HG02642 (cell line): ENCODE measurements at regions not wholly inside any gene's neighbourhood (a gene's known extent, or its start where the extent isn't known, plus 50 kb on each side); places are given as distances from the start of the nearest gene placed in this dataset.
A peak's percentile ranks its signal among the peaks of the same experiment; 100 is the strongest.

Experiments used
- ATAC-seq: cut with Tn5 transposase; IDR thresholded peaks from one replicate; pipeline ENCODE4 v1.9.1; 2021; ENCODE audit warnings: mild to moderate bottlenecking; ENCODE audit not compliant: unreplicated experiment, poor library complexity

DNA sequence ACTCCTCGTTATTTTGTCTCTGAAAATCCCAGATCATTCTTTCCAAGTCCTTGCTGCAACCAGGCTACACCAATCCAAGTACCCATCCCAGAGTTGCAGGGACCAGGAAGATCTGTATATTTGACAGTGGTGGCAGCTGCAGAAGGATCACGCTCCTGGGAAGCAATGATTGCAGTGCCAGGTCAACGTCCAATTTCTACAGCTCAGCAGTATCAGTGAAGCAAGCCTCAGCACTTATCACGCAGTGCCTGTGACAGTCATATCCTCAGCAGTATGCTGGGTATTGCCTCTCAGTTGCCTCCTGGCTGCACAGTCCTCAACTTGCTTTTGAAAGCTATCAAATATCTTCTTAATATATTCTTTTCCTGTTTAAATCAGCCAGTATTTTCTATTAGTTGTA, 66.7 kb downstream of the BARHL2 start:
- no peak for ATAC-seq

DNA sequence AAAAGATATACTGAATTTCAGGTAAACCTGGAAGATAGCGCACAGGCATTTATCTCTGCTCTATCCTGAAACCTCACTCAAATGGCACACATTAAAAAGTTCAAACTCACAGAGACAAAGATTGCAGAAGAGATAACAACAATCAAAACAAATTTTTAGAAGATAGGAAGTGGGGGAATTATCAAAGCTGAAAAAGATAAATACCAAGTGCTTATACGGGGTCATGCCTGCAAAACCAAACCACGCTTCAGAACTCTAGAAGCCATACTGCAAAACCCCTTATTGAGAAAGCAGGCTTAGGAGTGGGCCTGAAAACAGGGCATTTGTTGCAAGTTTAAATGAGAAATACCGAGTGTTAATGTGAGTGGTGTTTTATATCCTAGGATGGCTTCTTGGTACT, 76.8 kb downstream of the BARHL2 start:
- no peak for ATAC-seq

DNA sequence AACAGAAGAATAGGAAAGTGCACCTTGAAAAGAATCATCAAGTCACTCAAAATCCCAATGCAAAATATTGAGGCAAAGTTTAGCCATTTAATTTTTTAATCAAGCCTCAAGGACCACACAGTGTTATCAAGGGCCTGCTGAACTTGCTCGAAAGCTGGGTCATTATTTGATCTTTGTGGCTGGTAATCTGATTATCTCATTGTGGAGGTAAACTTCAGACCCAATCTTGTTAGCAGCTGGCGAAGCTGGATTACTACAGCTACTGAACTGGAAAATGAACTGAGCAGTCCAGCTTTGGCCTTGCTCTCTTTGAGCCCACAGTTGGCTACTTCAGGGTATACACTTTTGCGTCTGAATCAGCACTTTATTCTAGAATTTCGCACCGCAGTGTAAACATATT, 94.4 kb downstream of the BARHL2 start:
- no peak for ATAC-seq

DNA sequence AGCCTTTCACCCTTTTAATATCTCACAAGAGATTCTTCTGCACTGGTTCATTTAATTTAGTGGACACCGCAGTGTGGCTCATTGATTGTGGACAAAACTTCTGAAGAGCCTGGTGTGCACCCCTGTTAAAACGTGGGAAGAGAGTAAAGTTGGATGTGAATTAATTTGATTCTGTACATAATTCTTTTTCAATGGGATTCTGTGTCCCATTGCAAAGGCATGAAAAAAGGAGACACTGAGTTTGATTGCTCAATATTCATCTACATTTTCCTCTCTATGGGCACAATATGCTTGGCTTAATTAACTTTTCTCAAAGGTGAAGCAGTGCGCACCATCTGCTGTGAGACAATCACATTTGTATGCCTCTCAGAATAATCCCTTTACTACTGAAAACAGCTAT, 95.1 kb downstream of the BARHL2 start:
- ATAC-seq, result no peak

DNA sequence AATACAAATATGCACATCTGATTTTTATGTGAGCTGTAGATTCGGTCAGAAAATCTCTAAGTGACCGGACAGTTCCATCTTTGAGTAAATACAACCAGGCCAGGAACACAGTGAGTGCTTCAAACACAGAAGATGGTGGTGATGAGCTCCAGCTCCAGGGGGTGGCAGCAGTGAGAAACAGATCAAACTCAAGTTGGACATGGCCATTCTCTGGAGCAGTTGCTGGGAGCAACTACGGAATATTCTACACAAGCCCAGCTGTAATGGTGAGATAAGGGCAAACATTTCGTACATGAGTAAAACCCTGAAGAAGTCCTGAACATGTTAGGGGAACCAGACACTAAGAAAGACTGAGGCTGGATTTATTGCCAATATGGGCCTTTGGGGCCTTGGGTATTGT, 100.7 kb downstream of the BARHL2 start:
- no peak for ATAC-seq

DNA sequence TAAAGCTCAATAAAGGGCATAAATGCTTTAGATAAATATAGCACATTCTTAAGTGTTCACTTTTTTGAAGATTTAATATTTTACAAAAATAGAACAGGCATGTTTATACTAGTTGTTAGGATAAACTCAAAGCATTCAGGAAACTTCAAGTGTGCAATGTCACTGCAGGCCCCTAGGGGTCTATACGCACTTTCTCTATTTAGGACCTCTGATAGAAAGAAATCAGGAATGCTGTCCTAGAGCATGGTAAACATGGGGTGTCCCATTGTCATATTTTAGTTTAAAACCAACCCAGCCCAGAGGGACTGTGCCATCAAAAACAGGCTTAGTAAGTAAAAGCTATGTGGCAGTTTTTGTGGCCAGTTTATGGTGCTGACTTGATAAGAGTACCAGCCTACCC, 102.2 kb downstream of the BARHL2 start:
- no peak for ATAC-seq

DNA sequence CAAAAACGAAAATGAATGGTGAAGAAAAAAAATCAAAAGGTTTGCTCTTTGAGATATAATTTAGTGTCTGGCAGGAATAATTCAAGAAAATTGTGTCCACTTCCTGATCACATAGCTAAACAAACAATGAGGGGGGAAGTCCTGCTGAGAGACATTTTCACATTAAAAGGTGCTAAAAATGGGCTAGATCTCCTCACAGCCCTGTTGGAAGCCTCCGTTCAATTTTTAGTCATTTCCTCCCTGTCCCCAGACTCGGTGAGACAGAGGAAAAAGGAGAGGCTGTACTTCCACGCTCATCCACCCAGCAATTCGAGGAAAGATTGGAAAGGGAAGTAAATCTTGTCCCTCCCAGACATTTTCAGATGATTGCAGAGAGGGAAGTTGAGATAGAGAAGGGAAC, 103.7 kb downstream of the BARHL2 start:
- ATAC-seq, result no peak

DNA sequence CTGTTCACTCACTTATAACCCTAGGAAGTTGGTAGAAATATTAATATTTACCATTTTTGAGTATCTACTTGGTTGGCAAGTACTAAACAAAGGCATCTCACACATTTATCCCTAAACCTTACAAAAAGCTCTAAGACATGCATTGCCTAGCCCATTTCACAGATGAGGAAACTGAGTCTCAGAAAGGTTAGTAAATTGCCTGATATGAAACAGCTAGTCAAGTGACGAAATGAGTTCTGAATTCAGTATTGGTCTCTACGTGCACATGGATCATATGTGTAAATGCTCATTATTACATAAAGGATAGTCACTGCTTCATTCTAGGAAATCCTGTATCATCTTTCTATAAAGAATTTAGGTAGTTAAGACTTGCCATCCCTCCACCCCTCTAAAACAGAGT, 105.1 kb downstream of the BARHL2 start:
- ATAC-seq, result no peak

DNA sequence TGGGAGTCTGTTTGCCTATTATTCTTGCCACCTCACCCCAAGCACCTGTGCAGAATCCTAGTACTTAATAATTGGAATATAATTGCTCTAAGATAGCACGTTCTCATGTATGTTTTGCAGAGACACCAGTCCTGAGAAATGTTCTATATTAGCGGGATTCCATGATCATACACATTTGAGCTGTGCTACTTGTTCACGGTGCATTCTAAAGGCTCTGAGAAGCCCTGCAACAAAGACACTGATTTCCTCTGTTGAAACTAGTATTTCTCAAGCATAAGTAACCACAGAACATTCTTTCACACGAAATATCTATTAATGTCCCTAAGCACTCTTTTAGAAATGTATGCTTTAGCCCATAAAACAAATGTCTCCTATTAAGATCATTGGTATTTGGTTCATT, 109.4 kb downstream of the BARHL2 start:
- no peak for ATAC-seq

DNA sequence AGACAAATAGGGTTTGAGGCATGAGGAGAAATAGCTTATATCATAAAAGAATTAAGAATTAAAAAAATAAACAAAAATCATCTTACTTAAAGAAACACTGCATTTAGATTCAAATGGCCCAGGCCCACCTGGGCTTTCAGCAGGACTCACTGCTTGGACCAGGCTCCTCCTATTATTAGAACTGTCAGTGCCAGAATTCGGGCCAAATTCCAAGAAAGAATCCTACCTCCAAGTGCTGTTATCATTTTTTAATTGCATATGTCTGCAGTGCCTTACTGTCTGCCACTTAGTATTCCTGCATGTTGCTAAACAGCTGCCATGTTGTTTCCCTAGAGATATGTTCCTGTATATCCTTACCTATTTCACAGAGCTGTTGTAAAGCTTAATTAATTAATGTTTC, 112.0 kb downstream of the BARHL2 start:
- no peak for ATAC-seq

DNA sequence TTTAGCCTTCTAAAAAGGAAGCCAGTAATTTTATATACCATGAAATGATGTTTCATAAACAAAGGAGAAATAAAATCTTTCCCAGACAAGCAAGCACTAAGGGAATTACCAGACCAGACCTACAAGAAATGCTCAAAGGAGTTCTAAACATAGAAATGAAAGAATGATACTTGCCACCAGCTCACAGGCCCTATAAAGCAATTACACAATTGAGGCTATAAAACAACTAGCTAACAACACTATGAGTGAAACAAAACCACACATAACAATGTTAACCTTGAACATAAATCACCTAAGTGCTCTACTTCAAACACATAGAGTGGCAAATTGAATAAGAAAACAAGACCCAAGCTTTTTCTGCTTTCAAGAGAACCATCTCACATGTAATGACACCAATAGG, 123.8 kb downstream of the BARHL2 start:
- no peak for ATAC-seq

DNA sequence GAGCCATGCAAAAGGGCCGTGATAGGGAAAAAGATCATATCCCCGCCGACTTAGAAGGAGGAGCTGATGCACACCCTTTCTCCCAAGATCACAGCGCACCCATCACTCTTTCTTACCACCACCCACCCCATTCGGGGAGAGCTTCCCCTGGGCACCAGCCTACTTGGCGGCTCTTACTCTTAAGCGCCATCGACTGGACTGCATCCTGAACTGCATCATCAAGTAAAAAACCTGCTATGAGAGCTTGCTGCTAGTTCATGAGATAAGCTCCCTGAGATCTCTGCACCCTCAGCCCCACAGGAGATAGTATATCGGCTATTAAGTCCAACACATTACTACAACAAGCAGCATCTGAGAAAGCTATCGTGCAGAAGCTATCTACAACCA, 125.1 kb downstream of the BARHL2 start:
- no peak for ATAC-seq

DNA sequence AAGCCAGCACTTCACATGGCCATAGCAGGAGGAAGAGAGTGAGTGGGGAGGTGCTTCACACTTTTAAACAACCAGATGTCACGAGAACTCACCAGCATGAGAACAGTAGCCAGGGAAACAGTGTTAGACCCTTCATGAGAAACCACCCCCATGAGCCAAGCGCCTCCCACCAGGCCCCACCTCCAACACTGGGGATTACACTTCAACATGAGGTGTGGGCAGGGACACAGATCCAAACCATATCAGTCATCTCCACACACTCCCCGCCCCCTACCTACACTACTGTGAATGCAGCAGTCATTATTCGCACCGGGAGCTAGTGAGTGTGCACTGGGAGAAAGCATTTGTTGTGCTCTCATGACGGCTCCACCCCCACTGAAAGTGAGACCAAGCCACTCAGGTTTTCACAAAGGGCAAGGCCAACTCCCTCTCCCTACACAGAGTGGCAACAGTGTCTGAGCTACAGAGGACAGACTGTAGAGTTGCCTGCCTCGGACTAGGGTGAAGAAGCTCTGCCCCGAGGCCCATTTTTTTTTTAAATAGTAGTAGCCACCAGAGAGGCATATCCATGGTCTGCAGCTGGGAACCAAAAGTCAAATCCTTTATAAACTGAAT, 125.6 kb downstream of the BARHL2 start:
- no peak for ATAC-seq

DNA sequence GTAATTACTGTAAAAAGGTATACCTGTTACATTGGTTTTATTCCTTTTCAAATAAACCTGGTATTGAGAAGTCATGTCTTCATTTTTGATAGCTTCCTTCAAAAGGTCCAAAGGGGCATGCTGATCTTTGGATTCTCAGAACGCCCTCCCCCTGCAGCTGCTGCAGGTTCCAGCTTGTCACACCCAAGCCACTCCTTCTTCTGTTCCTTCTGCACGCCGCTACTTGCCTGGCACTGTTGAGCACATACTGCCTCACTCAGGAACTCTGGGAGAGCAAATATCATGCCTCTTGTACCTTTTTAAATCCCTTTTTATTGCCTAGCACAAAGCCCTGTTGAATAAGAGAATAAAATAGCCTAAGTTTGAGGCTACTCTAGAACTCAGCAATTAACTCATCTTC, 136.9 kb downstream of the BARHL2 start:
- no peak for ATAC-seq

DNA sequence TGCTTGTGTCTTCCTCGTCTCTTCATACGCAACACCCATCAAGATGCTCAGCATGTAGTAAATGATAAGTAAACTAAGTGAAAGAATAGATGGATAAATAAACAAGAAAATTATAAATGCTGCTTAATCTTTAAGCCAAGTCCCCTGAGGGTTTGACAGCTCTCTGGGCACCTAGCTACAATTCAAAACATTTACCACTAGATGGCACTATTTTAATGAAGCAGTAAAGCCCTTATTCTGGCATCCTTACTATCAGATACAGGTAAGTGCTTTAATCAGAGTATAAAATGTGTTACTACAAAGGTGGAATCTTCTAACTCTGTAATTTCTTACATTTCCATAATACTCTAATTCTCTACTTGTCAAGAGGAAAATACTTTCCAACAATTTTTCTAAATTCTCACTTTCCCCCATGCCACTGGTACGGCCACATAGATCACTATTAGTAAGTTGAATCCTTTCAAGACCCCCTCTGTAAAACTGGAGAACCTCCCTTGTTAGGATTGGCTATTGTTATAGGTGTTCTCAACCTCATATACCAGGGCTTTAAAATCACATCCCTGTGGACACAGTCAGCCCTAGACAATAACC, 137.8 kb downstream of the BARHL2 start:
- ATAC-seq, result peak; percentile 72

DNA sequence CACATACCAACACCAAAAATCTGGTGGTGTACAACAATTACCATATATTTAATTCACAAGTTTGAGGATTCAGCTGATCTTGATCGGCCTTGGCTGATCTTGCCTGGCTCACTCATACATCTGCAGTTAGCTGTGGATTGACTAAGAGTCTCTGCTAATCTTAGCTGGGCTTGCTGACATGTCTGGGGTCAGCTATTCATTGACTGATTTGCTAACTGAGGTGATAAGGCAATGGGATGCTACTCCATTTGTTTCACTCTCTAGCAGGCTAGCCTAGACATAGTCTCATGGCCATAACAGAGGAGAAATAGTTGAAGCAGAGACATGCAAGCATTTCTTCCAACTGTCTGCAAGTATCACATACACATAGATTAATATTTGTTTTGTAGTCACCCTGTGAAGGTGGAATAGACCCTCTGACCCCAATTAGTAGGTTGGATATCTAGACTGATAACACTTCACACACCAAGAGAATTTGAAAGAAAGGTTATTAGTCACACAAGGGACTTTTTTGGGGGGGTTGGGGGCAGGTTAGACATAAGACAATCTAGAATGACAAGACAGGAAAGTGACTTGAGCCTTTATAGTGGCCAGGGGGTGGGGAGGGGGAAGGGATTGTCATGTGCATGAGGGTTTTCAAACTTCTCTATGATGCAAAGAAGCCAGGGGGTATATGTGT, 142.3 kb downstream of the BARHL2 start:
- no peak for ATAC-seq

DNA sequence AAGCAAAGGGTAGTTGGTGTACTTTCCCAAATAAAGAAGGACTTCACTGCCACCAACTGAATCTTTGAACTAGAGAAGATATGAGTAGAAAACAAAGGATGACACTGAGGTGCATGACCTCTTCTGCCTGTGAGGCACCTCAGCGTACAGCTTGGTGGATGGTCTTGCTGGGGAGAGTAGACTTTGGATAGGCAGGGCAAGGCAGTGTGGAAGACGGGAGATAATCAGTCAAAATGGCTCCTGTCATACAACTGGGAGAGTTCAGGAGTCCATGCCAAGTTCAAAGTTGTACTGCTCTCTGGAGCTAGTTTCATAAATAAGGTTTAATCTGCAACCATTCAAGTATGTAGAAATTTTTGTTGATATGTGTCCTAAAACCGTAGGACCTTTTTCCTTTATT, 143.4 kb downstream of the BARHL2 start:
- ATAC-seq, result no peak

DNA sequence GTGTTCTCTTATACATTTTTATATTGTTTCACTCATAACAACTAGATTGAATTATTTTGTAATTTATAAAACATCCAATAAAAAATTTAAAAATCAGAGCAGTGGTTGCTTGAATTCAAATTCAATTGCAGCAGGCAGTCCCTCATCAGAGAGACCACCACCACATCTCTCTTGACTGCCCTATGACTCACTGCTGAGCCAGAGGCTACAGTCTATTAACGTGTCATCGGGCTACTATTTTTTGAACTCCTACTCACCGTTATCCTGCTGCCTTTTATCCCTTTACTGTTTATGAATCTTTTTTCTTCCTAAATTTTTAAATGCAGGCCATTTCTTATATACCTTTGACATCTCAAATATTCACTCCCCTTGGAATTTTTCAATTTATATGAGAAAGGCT, 144.7 kb downstream of the BARHL2 start:
- no peak for ATAC-seq

DNA sequence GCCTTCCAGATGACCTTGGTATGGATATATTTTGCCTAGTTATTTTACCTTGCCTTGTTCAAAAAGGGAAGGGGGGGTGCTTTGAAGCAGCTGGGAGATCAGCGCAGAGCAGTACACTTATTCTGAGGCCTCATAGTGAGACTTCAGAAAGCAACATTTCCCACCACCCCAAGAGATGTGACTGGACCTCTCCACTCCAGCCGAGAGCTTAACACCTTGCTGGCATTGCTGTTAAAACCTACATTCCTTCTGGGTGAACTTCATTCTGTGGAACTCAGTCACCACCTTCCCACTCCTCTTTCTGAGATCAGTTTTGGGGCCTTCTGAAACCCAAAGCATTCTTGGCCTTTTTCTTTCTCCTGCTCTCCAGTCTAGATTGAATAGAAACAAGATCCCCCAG, 148.7 kb downstream of the BARHL2 start:
- no peak for ATAC-seq

DNA sequence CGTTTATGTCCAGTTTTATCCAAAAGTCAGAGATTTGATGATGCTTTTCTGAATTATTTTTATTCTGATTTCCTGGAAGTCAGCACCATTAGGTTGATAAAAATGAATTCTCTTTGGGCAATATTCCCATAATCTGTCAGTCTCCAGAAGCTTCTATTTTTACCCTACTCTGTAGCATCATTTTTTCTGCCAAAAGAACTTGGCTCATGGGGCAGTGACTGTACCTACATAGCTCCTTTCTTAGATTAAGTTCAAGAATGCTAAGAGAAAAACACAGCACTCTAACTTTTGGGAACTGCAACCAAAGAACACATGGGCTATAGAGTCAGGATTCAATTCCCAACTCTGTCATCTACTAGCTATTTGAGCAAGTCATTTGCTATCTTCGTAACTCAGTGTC, 152.9 kb downstream of the BARHL2 start:
- ATAC-seq, result no peak

DNA sequence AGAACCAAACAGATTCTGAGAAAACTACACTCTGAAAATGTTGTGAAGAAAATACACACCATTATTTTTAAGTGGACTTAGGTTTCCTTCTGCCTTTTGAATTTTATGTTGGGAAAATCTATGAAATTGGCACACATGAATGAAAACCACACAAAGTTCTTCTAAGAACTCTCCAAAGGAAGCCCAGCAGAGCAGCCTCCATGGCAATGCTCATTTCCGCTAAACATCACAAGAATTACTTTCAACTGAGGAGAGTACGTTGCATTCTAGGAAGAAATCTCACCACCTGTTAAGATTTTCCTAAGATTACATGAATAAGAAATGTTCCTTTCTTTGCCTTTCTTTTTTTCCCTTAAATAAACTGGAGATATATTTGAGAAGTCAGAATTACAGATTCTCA, 154.2 kb downstream of the BARHL2 start:
- ATAC-seq, result no peak

DNA sequence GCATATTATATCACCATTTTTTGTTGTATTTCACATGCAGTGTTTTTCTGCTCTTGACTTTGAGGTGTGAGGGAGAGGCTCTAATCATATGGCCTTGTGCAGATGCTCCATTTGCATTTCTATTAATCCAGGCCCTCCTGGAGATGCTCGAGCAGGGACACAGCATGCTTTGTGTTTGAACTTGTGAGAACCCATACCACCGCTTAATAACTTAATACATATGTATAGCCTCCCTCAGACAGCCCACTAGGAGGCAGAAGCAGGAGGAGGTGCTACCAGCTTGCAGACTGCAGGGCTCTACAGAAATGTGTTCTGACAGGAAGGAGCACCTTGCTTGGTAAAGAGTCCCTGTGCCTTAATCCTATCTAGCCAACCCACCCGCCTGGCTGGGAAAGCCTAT, 155.2 kb downstream of the BARHL2 start:
- ATAC-seq, result no peak
